GM19438 (cell line): ENCODE measurements at regions not wholly inside any gene's neighbourhood (a gene's known extent, or its start where the extent isn't known, plus 50 kb on each side); places are given as distances from the start of the nearest gene placed in this dataset.
"Not testable (repeated sequence)": the region's sequence is repeated elsewhere in the genome, so short reads cannot be mapped to it uniquely, and the experiment has no call there.

Experiments
- ATAC-seq: cut with Tn5 transposase; IDR thresholded peaks from one replicate; pipeline ENCODE4 v1.9.1; 2021; ENCODE audit warnings: low read depth; ENCODE audit not compliant: unreplicated experiment

GRCh38 chr1:221022331-221022730 lies 143.1 kb downstream of the HLX start:
- ATAC-seq = no peak

GRCh38 chr1:221023482-221023881 lies 144.2 kb downstream of the HLX start:
- ATAC-seq = no peak

- no peak for ATAC-seq
These were observed 146.3 kb downstream of the HLX start for GRCh38 chr1:221025501-221025900.

- ATAC-seq = no peak
These were observed 146.7 kb downstream of the HLX start for GRCh38 chr1:221025956-221026355.

- no peak for ATAC-seq
These were observed 150.9 kb downstream of the HLX start for GRCh38 chr1:221029981-221030649.

GRCh38 chr1:221030990-221031389 lies 151.7 kb downstream of the HLX start:
- no peak for ATAC-seq

GRCh38 chr1:221031458-221032203 lies 152.4 kb downstream of the HLX start:
- no peak for ATAC-seq

- ATAC-seq = no peak
These were observed 153.0 kb downstream of the HLX start for GRCh38 chr1:221032204-221032585.

- no peak for ATAC-seq
These were observed 153.5 kb downstream of the HLX start for GRCh38 chr1:221032637-221033280.

GRCh38 chr1:221035662-221036153 lies 156.5 kb downstream of the HLX start:
- ATAC-seq = no peak

- ATAC-seq = no peak
These were observed 160.4 kb downstream of the HLX start for GRCh38 chr1:221039616-221040015.

- no peak for ATAC-seq
These were observed 160.9 kb downstream of the HLX start for GRCh38 chr1:221040101-221040500.

GRCh38 chr1:221040691-221041285 lies 161.5 kb downstream of the HLX start:
- no peak for ATAC-seq

GRCh38 chr1:221044538-221044937 lies 165.3 kb downstream of the HLX start:
- no peak for ATAC-seq

- no peak for ATAC-seq
These were observed 165.9 kb downstream of the HLX start for GRCh38 chr1:221045151-221045550.

GRCh38 chr1:221045842-221046831 lies 166.9 kb downstream of the HLX start:
- peak; percentile 94 for ATAC-seq

GRCh38 chr1:221051391-221051790 lies 172.1 kb downstream of the HLX start:
- not testable (repeated sequence) for ATAC-seq

- ATAC-seq = no peak
These were observed 174.6 kb downstream of the HLX start for GRCh38 chr1:221053889-221054288.

GRCh38 chr1:221059506-221059905 lies 180.3 kb downstream of the HLX start:
- ATAC-seq = no peak

GRCh38 chr1:221063651-221064050 lies 184.4 kb downstream of the HLX start:
- ATAC-seq = no peak
